ENCODE measurements at regions not wholly inside any gene's neighbourhood (a gene's known extent, or its start where the extent isn't known, plus 50 kb on each side); places are given as distances from the start of the nearest gene placed in this dataset.

DNA sequence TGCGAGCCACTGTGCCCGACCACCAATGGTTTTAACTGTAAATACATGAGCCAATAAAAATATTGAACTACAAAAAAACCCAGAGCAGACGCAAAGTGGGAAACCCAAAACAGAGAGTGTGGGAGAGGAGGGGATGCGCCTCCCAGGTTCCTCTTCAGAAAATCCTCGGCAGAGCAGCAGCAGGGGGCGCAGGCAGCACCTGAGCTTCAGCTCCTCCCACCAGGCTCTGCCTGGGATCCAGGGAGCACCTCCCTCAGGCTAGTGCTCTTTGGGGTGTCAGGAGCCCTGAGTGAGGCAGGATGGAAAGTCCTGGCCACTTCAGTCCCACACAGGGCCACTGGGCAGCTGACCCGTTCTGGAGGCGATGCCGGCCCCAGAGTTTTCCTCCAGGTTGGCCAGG is 536.9 kb upstream of the CDH4 start:
- DNase-seq: no peak

- no peak for DNase-seq
These were observed 533.1 kb upstream of the CDH4 start for GRCh38 chr20:60718743-60719480.

DNA sequence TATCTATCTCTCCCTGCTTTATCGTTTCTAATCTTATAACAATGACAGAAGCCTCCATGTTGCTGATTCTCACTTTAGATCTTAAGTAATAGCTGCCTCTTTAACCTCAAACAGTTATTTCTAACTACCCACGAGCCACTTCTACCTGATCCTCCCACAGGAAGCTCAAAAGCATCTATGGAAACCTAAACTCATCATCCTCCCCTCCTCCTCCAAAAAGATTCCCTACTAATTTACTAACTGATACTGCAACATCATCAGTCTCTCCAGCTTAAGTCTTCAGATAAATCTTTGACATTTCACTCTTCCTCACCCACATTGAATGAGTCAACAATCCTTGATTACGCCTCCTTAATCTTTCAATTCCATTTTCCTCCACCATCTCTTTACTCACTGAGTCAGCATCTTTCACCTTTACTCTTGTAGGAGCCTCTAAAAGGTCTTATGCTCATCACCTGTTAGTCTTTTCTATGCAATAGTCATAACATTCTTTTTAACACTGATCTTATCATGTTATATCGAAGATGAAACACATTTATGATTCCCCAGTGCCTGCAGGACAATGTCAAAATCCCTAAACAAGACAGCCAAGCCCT is 526.7 kb upstream of the CDH4 start:
- DNase-seq: no peak

DNA sequence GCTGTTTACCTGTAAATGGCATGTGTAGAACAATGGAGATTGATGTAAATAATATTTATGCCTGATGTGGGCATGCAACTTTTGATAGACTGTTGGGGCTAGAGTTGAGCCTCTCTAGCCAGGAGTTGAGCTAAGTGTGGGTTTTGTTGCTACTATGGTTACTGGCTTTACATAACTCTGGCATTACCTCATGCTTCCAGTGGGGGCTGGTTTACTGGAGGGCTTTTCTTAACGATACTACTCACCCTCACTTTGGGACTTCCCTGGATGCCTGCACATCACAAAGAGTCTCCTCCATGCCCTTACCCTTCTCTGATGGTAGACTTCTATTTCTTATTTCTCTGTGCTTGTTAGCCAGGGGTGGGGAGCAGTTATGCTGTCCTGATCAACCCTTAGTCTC is 524.6 kb upstream of the CDH4 start:
- DNase-seq: no peak

DNA sequence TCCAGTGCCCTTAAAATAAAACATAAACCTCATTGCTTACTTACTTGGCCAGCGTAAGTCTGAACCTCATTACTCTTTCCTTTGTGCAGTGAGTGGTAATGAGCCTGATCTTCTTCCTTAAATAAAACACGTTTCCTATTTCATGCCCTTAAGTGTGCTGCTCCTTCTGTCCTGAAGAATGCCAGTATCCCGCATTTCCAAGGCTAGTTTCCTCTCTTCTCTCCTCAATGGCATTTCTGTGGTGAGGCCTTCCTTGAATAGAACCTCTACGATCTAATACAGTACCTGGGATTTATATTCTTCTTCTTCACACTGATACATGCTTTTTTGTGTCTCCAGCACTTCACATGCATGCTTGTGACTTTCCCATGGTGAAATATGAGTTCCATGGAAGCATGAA is 523.4 kb upstream of the CDH4 start:
- no peak for DNase-seq

- no peak for DNase-seq
These were observed 522.7 kb upstream of the CDH4 start for GRCh38 chr20:60729135-60729900.

- no peak for DNase-seq
These were observed 519.7 kb upstream of the CDH4 start for GRCh38 chr20:60732322-60732721.

DNA sequence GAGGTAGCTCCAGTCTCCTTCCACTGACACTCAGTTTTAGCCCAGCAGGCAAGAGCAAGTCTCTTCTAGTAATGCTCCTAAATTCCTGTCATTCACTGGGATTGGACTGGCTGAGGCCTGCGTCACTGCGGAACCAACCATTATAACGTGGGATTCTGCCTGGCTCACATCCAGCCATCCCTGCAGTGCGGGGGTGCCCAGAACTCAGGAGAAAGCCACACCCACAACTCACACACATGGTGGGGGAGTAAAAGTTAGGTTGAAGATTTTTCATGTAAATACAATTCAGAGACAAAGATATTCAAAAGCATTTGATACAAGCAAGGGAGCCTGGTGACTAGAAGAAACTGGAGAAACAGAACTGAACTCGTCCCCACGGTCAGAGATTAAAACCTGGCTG is 504.0 kb upstream of the CDH4 start:
- DNase-seq: no peak

GRCh38 chr20:60749804-60750602 is 502.1 kb upstream of the CDH4 start:
- DNase-seq: no peak

DNA sequence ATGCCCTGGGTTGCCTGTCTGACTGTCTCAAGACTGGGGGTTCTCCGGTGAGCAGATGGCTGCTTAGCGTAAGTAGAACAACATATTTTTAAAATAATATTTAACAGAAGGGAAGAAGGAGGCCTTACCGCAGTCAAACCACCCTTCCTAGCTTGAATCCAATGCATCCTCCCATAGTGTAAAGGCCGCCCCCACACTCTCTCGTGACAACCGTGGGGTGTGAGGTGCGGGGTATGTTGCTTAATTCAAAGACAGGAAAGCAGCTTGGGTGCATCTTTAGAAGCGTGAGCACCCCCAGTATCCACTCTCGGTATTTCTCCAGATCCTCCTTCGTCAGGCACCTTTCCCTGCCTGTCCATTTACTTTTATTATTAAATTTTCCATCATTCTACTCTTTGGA is 501.2 kb upstream of the CDH4 start:
- DNase-seq: no peak

DNA sequence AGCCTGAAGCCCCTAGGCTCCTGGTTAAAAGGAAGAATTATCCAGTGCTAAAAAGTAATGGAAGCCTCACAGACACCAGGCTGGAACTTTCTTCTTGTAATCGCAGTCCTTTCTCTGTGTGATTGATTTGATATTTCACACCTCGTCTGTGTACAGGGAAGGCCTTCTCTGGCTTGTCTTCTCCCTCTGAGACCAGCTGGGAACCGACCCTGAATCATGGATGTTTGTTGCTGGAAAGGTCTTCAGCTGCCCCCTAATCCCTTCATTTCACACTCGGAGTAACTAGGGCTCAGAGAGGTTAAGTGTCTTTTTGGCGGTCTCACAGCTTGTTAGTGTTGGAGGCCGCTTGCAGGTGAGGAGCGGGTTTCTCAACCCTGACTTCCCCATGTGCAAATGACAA is 500.2 kb upstream of the CDH4 start:
- no peak for DNase-seq

DNA sequence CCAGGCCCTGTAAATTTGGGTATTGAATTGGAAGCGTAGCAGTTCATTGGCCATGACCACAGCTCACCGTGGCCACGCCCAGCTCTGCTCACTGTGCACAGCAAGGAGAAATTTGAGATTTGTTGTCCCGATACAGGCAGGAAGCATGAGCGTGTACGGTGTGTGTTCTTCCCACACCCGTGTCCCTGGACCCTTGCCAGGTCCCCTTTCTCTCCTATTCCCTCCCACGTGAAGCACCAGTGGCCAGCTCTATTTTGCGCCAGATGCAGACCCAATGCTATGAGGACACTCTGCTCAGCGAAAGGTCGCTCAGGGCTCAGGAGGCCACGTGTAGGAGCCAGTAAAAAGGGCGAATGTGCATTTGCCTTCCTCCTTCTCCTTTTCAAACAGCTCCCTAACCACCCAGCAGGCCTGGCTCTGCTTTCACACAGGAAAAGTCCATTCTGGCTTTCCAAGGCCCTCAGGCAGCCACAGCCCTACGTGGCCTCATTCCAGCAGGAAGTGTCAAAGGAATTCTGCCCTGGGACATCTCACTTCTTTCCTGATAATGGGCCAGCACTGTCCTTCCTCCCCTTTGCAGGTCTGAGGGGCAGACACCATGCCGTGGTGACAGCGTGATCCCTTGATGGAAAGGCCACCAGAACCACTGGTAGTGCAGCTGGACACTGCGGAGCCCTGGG is 499.2 kb upstream of the CDH4 start:
- no peak for DNase-seq

DNA sequence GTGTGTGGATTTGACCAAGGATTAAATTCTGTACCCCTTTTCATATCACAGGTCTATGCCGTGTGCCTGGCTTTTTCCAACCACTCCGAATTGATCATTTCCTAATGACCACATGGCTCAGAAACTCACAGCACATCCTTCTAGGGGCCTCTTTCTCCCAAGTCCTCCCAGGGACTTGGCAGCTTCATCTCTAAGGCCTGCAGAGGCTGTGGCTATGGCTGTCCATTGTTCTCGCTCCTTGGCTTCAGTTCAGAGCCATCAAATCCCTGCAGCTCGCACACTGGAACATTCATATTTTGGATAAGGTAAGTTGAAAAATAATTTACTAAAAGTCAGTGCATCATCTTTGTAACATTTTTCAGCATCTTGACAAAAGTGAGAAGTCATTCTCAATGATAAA is 497.2 kb upstream of the CDH4 start:
- DNase-seq: no peak

DNA sequence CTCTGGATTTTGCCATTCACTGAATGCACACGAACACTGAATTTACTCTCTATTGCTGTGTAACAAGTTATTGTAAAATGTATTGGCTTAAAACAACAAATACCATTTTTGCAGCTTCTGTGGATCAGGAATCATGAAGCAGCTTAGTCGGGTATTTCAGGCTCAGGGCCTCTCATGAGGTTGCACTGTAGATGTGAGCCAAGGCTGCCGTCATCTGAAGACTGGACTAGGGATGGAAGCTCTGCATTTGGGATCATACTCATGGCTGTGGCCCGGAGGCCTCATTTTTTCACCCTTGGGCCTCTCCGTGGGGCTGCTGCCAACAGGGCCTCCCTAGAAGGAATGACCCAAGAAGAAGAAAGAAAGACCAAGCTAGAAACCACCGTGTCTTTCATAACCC is 492.4 kb upstream of the CDH4 start:
- no peak for DNase-seq

DNA sequence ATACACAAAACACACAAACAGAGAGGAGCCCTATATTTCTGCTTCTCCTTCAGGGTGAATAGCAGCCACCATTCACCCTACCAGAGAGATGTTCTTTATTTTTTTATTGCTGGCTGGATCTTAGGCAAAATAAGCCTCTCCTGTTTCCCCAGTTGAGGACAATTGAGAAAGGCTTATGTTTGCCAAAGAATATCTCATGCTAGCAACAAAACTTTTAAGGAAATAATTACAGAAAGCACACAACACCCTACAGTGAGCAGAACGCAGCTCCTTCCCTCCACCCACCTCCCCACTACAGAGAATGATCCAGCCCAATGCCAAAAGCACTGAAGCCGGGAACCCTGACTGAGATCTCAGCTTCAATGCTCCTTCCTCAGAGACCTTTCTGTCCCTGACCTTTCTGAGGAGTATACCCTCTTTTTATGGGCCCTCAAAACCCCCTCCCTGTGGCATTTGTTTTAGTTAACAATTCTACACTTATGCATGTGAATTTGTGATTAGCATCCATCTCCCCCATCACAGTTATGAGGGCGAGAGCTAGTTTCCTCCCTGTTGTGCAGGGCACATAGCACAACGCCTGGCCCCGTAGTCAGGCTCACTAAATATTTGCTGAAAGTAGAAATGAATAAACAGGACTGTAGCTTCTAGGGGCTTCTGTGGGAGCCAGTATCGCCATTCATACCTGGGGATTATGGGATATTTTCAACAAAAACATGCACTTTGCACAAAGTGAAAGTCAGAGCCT is 491.6 kb upstream of the CDH4 start:
- no peak for DNase-seq

DNA sequence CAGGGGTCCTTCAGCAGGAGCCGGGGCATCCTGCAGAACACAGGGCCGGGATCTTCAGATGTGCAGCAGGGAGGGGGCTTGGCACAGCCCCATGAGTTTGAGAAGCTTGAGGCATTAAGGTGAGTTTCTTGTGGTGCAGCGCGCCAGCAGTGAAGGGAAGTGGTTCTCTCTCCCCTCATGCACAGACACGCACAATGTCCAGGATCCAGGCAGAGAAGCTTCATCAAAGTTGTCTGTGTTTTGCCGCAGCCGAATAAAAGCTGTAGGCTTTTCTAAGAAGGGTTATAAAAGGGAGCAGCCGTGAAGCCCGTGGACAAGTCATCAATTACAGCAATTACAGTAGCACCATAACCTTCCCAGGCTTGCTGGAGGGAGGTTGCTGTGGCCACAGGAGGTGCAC is 491.0 kb upstream of the CDH4 start:
- DNase-seq: no peak

DNA sequence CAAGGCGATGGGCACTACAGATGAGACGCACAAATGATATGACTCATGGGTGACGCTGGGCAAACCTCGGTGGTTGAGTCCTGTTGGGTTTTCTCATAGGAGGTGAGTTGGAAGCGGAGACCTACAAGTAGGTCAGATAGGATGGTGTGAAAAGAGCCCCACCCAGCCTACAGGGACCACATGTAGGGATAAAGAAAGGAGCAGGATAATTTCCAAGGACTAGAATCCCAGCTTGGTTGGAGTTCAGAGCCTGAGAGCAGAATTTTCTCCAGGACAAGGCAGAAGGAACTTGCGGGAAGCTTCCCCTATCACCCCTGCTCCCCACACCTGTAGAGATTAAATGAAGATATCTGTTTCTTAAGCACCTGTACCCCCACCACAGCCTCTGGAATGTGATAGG is 489.7 kb upstream of the CDH4 start:
- DNase-seq: no peak

DNA sequence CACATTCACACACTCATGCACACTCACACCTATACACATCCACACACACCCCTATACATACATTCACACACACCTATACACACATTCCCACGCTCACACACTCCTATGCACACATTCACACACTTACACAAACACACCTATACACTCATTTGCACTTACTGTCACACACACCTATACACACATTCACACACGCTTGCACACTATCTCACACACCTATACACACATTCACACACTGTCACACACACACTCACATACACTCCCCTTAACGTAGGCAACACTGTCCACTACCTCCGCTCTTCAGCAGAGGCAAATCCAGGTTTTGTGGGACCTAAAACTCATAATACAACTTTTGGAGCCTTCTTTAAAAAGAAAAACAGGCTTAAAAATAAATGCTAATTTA is 487.7 kb upstream of the CDH4 start:
- no peak for DNase-seq

- no peak for DNase-seq
These were observed 487.3 kb upstream of the CDH4 start for GRCh38 chr20:60764771-60765170.

GRCh38 chr20:60765821-60766403 is 486.1 kb upstream of the CDH4 start:
- no peak for DNase-seq

GRCh38 chr20:60768216-60768615 is 483.8 kb upstream of the CDH4 start:
- no peak for DNase-seq
